Islet precursor cell (in vitro differentiated cells): ENCODE measurements at regions not wholly inside any gene's neighbourhood (a gene's known extent, or its start where the extent isn't known, plus 50 kb on each side); places are given as distances from the start of the nearest gene placed in this dataset.

Source experiments
- DNase-seq: peaks from one replicate; pipeline ENCODE4 v3.0.0-alpha.2; 2018

- DNase-seq: no peak
These were observed 1141.6 kb upstream of the ADGRL2 start for GRCh38 chr1:80659161-80659560.

- no peak for DNase-seq
These were observed 1143.0 kb upstream of the ADGRL2 start for GRCh38 chr1:80657707-80658106.

- DNase-seq: no peak
These were observed 1143.6 kb upstream of the ADGRL2 start for GRCh38 chr1:80657044-80657643.

DNA sequence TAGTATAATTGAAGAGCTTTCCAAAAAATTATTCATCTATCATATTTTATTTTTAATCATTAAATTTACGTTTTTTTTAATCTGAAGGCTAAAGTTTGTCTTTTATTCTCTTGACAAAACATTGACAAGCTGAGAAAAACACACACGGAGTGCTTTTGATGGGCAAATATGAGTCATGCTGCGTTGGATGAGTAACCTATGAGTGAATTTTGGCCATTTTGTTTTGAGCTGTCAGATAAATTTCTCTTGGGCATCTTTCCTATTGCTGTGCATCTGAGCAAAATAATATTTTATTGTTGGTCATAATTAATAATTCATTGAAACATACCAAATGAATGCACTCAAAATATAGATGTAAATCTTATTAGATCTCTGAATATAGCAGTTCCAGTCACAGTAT is 1144.1 kb upstream of the ADGRL2 start:
- no peak for DNase-seq

GRCh38 chr1:80656014-80656636 is 1144.6 kb upstream of the ADGRL2 start:
- peak; percentile 68 for DNase-seq

- DNase-seq: no peak
These were observed 1154.7 kb upstream of the ADGRL2 start for GRCh38 chr1:80646053-80646452.

- no peak for DNase-seq
These were observed 1155.1 kb upstream of the ADGRL2 start for GRCh38 chr1:80645621-80646020.

DNA sequence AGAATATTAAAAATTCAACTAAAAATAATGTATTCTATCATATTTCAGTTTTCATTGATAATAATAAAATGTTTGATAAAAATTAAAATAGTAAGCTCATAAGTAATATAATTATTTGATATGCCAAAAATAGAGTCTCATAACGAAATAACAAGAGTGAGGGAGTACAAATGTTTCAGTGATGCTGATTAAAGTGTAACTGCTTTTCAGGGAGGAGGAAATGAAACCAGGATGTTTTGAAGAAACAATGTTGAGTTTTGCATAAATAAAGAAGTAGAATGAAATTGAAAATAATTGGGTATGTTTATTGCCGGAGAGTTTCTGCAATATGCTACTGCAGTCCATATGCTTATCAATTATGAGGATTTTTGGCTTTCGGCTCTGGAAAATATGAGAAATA is 1159.8 kb upstream of the ADGRL2 start:
- DNase-seq: no peak

DNA sequence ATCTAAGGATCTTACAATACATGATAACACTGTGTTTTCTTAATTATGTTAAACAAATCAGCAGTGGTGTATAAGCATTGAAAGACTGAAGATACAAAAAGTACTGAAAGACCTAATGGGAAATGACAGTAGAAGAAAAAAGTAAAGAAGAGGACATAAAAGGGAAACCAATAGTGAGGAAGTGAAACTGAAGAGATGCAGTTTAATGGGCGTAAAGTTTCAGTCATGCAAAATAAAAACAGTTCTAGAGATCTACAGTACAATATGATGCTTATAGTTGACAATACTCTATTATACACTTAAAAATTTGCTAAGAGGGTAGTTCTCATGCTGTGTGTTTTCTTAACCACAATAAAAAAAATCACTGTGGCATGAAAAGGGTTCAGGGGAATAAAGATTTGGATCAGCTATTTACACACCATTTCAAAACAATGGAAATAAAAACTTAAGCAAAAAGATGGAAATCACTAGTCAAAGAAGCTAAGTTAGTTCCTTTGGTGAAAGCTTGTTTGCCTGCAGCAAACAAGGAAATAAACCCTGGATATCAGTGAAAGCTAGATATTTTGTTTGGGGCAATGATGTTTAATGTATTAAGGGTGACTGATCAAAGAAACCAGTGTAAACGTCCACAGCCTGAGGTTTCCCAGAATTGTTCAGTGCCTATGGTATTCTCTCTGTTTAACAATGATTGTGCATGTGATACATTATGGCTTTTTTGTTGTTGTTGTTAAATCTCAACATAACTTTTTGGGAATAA is 1160.8 kb upstream of the ADGRL2 start:
- no peak for DNase-seq

- no peak for DNase-seq
These were observed 1166.6 kb upstream of the ADGRL2 start for GRCh38 chr1:80633947-80634706.

- DNase-seq: no peak
These were observed 1168.5 kb upstream of the ADGRL2 start for GRCh38 chr1:80632284-80632683.

DNA sequence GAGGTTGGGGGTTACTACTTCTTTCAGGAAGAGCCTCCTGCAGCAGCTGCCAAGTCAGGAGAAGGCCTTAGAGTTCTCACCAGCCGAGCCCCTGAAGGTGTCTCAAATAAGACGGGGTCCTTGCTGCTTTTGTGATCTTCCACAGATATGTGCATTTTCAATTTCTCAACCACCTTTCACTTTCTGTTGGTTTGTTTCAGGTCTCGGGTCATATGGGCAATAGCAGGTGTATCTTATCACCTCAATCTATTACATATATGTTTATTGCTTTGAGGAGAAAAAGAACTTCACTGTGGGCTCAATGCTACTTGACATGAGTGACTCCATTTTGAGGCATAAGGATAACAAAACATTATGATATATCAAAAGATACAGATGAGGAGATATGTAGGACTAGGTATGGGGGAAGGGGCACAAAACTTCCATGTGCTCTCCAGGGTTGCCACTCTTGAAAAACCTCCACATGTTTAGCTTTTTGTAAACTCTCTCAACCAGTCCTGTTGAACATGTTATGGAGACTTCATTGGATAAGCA is 1171.4 kb upstream of the ADGRL2 start:
- no peak for DNase-seq

GRCh38 chr1:80624682-80625081 is 1176.1 kb upstream of the ADGRL2 start:
- DNase-seq: no peak

GRCh38 chr1:80607064-80607463 is 1193.7 kb upstream of the ADGRL2 start:
- no peak for DNase-seq

DNA sequence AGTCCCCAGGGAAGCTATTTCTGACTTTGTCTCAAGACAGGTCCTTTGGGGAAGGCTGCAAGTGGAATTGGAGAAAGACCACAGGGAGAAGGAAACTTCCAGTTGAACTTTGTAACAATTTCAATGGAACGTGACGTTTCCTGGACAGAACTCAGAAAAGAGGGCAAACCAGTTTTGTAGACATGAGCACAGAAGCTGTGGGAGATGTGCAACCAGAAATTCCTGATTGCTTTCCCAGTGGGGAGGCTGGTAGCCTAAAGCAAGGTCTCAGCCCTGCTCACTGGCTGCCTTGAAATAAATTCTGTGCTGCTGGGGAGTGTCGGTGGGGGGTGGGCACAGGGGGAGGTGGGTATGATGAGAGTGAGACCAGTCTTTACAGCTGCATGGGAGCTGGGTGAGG is 1206.7 kb upstream of the ADGRL2 start:
- DNase-seq: peak; percentile 69

- no peak for DNase-seq
These were observed 1207.5 kb upstream of the ADGRL2 start for GRCh38 chr1:80593197-80593596.

- no peak for DNase-seq
These were observed 1217.8 kb upstream of the ADGRL2 start for GRCh38 chr1:80582980-80583379.

DNA sequence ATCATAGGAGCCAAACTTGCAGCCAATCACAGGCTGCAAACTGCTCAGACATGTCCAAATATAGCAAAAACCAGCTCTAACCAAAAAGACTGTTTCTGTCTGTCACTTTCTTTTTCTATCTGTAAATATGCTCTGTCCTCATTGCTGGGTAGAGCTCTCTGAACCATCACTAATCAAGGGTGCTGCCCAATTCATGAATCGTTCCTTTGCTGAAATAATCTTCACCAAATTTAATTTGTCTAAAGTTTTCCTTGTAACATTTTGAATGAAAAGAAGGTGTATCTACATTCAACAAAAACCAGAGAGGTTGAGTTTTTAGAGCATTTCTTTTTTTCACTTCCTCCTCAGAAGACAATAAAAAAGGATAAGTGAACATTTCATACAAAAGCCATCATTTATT is 1221.7 kb upstream of the ADGRL2 start:
- no peak for DNase-seq

DNA sequence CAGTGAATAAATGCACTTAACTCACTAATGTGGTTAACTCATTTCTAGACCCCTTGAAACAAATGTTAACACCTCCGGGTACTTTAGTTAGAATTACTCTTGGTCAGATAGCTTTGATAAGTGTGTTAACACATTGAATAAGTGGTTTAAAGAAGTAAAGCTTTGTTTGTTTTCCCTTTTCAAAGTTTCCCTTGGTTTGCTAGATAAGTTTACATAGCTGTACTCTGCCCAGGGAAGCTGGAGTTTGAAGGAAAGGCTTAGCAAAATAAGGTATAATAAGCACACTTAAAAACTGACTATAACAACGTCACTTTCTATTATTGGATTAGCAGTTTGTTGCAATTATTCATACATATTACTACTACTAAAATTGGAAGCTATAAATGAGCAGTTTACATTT is 1233.9 kb upstream of the ADGRL2 start:
- DNase-seq: no peak

DNA sequence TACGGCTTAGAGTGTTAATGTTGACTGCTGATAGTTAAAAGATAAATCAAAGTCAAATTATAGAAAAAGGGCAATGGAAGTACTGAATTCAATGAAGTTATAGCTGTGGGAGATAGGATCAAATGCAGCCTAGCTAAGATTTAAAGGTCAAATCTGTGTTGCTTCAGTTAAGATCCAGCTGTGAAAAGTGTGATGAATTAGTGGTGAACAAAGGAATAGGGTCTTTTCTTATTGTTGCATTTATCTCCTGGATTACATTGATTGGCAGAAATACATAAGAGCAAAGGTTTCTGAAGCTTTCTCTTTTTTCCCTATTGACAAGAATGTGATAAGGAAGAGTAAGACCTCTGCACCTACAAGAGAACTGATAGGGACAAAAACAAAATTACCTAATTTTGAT is 1234.6 kb upstream of the ADGRL2 start:
- DNase-seq: no peak

- DNase-seq: no peak
These were observed 1235.3 kb upstream of the ADGRL2 start for GRCh38 chr1:80565406-80565805.

GRCh38 chr1:80542231-80542630 is 1258.5 kb upstream of the ADGRL2 start:
- no peak for DNase-seq

- DNase-seq: no peak
These were observed 1260.1 kb upstream of the ADGRL2 start for GRCh38 chr1:80540596-80540995.
